ES-I3 (cell line): ENCODE measurements at regions not wholly inside any gene's neighbourhood (a gene's known extent, or its start where the extent isn't known, plus 50 kb on each side); places are given as distances from the start of the nearest gene placed in this dataset.

Experiments used
- H3K36me3 ChIP-seq: 2 replicates; pipeline ENCODE4 v1.6.1; 2013; ENCODE audit warnings: mild to moderate bottlenecking, low read length, control low read depth, moderate library complexity; ENCODE audit not compliant: insufficient read depth
- H3K4me1 ChIP-seq: 2 replicates; pipeline ENCODE4 v1.6.1; 2013; ENCODE audit warnings: mild to moderate bottlenecking, control low read depth, low read length; ENCODE audit not compliant: insufficient read depth
- H3K9ac ChIP-seq: 2 replicates; pipeline ENCODE4 v1.6.1; 2013; ENCODE audit warnings: low read depth, mild to moderate bottlenecking, low read length, moderate library complexity
- H3K9me3 ChIP-seq: 2 replicates; pipeline ENCODE4 v1.6.1; 2013; ENCODE audit warnings: mild to moderate bottlenecking, low read length, moderate library complexity; ENCODE audit not compliant: control insufficient read depth, insufficient read depth

DNA sequence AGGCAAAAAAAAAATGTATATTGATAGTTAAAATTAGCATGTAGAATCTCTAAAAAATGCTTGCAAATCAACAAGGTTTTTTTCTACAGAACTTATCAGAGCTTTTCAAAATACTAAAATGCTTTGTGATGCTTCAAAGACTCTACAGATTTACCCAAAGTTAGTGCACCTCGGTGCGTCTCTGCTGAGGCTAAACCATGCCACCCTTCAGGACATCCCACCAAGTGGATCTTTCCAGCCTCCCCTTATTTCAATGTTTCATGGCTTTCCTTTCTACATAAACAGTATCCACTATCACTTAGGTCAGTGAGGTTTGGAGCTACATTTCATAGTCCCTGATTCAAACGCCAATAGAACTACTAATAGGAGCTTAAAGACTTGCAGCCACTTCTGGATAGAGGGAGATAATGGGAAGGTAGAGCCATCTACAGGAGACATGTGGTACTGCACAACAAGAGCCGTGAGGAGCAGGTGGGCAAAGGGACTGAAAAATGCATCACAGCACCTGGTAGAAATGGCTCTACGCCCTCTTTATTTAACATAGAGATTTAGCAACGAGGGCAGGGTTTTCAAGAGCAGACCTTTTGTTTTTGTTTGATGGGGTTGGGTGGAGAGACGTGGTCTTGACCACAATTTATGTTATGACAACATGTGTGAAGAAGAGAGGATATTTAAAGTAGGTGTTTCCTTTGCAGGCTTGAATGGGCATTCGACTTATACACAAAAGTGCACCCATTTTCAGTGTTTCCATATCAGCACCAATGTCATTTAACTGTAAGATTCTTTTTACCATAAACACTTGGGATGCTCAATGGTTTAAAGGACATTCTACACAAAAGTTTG lies 56.1 kb upstream of the SLC35G4 start:
- H3K9me3 ChIP-seq: no peaks in the 10 kb centered on the region
- H3K4me1 ChIP-seq: no peaks in the 10 kb centered on the region
- no peak overlapping the region for H3K9ac ChIP-seq
- H3K36me3 ChIP-seq: no peaks in the 10 kb centered on the region

DNA sequence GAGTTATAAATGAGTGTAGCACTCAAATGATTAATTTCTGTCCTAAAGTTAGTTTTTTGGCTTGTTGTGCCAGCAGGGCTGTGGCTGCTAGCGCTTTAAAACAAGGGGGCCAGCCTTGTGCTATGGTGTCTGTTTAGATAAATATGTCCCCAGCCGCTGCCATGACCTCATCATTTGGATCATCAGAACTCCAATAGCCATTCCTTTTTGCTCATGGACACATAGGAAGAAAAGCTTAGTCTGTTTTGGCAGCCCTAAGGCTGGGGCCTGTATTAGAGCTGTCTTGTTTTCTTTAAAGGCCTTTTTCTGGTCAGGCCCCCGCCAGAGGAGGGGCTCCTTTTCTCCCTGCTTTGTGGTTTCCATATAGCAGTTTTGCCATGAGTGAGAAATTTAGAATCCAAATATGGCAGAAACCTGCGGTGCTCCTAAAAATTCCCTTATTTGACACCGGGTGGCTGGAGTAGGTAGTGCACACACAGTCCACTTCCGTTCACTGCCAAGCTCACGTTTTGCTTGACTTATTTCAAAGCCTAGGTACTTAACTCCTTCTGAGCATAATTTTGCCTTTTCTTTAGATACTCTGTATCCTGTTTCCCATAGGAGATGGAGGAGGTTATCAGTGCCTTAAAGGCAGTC lies 60.4 kb upstream of the SLC35G4 start:
- peaks cover 3% of the 10 kb centered on the region; the same call in 1 of the 2 replicates for H3K9me3 ChIP-seq
- no peaks in the 10 kb centered on the region for H3K36me3 ChIP-seq
- H3K9ac ChIP-seq: no peak overlapping the region
- H3K4me1 ChIP-seq: no peaks in the 10 kb centered on the region

DNA sequence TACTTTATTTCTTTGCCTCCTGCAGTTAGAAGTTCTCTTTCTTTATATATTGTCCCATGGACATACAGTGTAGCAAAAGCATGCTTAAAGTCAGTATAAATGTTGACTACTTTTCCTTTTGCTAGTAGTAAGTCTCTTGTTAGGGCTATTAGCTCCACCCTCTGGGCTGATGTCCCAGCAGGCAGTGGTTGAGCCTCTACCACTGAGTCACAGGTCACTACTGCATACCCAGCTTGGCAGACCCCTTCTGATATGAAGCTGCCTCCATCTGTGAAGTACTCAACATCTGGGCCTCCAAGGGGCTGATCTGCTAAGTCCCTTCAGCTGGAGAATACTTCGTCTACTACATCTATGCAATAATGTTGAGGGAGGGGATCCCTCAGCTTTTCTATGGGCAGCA lies 61.0 kb upstream of the SLC35G4 start:
- no peaks in the 10 kb centered on the region for H3K36me3 ChIP-seq
- no peak overlapping the region for H3K9ac ChIP-seq
- no peaks in the 10 kb centered on the region for H3K4me1 ChIP-seq
- peaks cover 4% of the 10 kb centered on the region; the same call in 1 of the 2 replicates for H3K9me3 ChIP-seq

DNA sequence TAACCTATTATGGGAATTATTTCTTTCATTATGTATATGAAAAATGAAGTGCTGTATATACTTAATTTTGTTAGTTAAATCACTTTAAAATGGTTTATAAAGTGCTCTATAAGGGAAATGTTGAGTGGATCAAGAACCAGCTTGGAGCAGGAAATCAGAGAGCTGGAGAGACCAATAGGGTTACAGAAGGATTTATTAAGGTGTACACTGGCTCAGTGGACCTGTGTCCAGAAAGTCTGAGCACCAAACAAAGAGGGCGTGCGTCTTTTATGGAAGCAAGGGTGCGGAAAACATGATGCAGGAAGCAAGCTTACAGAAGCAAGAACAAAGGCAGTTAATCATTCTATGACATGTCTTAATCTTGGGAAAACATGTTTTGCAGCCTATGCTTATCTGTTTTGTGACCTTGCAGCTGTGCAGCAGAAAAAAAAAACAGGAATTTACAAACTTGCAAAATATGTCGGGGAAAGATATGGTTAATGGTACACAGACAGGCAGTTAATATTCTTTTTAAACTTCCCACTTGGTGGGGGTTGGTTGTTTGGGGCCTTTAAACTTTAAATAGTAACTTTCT lies 65.2 kb upstream of the SLC35G4 start:
- H3K4me1 ChIP-seq: no peaks in the 10 kb centered on the region
- no peaks in the 10 kb centered on the region for H3K36me3 ChIP-seq
- H3K9me3 ChIP-seq: peaks cover 4% of the 10 kb centered on the region; the same call in 1 of the 2 replicates
- H3K9ac ChIP-seq: no peak overlapping the region

DNA sequence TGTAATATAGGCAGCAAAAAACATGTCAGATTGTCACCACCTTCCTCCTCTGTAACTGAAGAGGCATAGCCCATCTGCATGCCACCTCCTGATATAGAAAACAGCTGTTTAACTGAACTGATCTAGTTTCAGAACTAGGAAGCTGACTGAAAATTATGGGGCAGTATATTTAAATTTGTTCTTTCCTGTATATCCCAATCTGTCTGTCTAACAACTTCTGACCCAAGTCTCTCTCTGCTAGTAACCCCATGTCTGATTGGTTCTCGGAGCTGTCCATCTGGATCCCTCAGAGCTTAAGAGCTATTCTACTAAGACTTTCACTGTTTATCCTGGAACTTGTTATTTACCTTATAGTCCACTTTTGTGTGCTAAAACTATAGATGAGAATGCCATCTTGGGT lies 68.2 kb upstream of the SLC35G4 start:
- Histone ChIP-seq H3K9me3 (peaks cover 4% of the 10 kb centered on the region; the same call in 1 of the 2 replicates), H3K4me1 (no peaks in the 10 kb centered on the region), H3K36me3 (no peaks in the 10 kb centered on the region), H3K9ac (no peak overlapping the region)

GRCh38 chr18:11533942-11534496 lies 75.4 kb upstream of the SLC35G4 start:
- H3K36me3 ChIP-seq: no peaks in the 10 kb centered on the region
- no peak overlapping the region for H3K9ac ChIP-seq
- no peaks in the 10 kb centered on the region for H3K9me3 ChIP-seq
- no peaks in the 10 kb centered on the region for H3K4me1 ChIP-seq

- H3K36me3 ChIP-seq: no peaks in the 10 kb centered on the region
- no peak overlapping the region for H3K9ac ChIP-seq
- no peaks in the 10 kb centered on the region for H3K9me3 ChIP-seq
- no peaks in the 10 kb centered on the region for H3K4me1 ChIP-seq
These were observed 75.9 kb upstream of the SLC35G4 start for GRCh38 chr18:11533513-11533890.

- H3K9me3 ChIP-seq: no peaks in the 10 kb centered on the region
- no peaks in the 10 kb centered on the region for H3K4me1 ChIP-seq
- no peak overlapping the region for H3K9ac ChIP-seq
- H3K36me3 ChIP-seq: no peaks in the 10 kb centered on the region
These were observed 76.5 kb upstream of the SLC35G4 start for GRCh38 chr18:11532758-11533512.

GRCh38 chr18:11529081-11529480 lies 80.3 kb upstream of the SLC35G4 start:
- no peak overlapping the region for H3K9ac ChIP-seq
- no peaks in the 10 kb centered on the region for H3K36me3 ChIP-seq
- H3K9me3 ChIP-seq: no peaks in the 10 kb centered on the region
- H3K4me1 ChIP-seq: no peaks in the 10 kb centered on the region

- Histone ChIP-seq H3K9me3 (no peaks in the 10 kb centered on the region), H3K36me3 (no peaks in the 10 kb centered on the region), H3K4me1 (no peaks in the 10 kb centered on the region), H3K9ac (no peak overlapping the region)
These were observed 82.7 kb upstream of the SLC35G4 start for GRCh38 chr18:11526675-11527074.

- no peak overlapping the region for H3K9ac ChIP-seq
- H3K4me1 ChIP-seq: no peaks in the 10 kb centered on the region
- no peaks in the 10 kb centered on the region for H3K9me3 ChIP-seq
- H3K36me3 ChIP-seq: no peaks in the 10 kb centered on the region
These were observed 85.6 kb upstream of the SLC35G4 start for GRCh38 chr18:11523804-11524203.

DNA sequence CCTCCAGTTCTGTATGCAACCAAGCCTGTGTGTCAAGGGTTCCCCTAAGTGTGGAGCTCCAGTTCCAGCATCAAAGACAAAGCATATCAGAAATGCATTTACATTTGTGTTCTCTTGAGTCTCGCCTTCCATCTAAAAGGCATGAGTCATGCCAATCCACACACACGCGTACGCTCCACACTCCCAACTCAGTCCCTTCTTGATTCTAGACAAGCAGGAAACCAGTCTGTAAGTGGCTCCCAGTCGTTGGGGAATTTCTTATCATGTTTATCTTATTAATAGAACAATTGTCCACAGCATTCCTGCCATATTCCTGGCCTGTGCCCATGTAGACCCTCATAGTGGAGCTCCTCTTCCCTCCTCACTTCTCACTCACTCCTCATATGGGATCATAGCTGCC lies 86.4 kb upstream of the SLC35G4 start:
- no peak overlapping the region for H3K9ac ChIP-seq
- H3K9me3 ChIP-seq: no peaks in the 10 kb centered on the region
- no peaks in the 10 kb centered on the region for H3K36me3 ChIP-seq
- H3K4me1 ChIP-seq: no peaks in the 10 kb centered on the region

DNA sequence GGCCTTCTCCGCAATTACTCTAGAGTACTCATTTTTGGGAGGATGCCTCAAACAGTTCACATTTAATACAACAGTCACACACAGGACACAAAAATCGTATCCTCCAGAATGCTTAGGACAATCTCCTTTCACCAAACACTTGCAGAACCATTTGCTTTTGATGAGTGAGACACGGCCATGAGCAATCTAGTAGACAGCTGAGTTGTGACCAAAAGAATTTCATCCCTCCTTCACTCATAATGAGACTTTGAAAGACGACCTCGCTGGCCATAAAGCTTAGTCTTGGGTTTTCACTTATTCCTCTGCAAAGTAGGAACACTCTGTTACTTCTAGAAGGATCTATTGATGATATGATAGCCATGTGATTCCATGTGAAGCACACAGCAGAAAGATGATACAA lies 87.5 kb upstream of the SLC35G4 start:
- H3K9ac ChIP-seq: no peak overlapping the region
- no peaks in the 10 kb centered on the region for H3K9me3 ChIP-seq
- H3K36me3 ChIP-seq: no peaks in the 10 kb centered on the region
- H3K4me1 ChIP-seq: no peaks in the 10 kb centered on the region

- Histone ChIP-seq H3K36me3 (no peaks in the 10 kb centered on the region), H3K4me1 (no peaks in the 10 kb centered on the region), H3K9me3 (no peaks in the 10 kb centered on the region), H3K9ac (no peak overlapping the region)
These were observed 88.9 kb upstream of the SLC35G4 start for GRCh38 chr18:11520536-11520935.
